ENCODE measurements at regions not wholly inside any gene's neighbourhood (a gene's known extent, or its start where the extent isn't known, plus 50 kb on each side); places are given as distances from the start of the nearest gene placed in this dataset.

GRCh38 chr6:81938014-81938856, 185.8 kb upstream of the TENT5A start:
- POLR2A ChIA-PET: no interaction called here
- TF ChIP-seq LEF1 (IDR thresholded peaks at IDR 0.05; ENCODE audit: borderline replicate concordance) (no peak), FOXA1 (IDR thresholded peaks at IDR 0.05) (no peak), L3MBTL2 (conservative IDR thresholded peaks at IDR 0.05) (no peak), NFRKB (IDR thresholded peaks at IDR 0.05) (no peak), SP1 (IDR thresholded peaks at IDR 0.05) (no peak), FOXK2 (IDR thresholded peaks at IDR 0.05) (no peak), TARDBP (IDR thresholded peaks at IDR 0.05) (no peak), ARNT (IDR thresholded peaks at IDR 0.05) (no peak), ELF4 (IDR thresholded peaks at IDR 0.05) (no peak), FOXM1 (IDR thresholded peaks at IDR 0.05; ENCODE audit: borderline replicate concordance) (no peak), SUZ12 (IDR thresholded peaks at IDR 0.05) (no peak), CTBP1 (IDR thresholded peaks at IDR 0.05; ENCODE audit: borderline replicate concordance) (no peak), PKNOX1 (IDR thresholded peaks at IDR 0.05) (no peak), BHLHE40 (IDR thresholded peaks at IDR 0.05; ENCODE audit: borderline replicate concordance) (no peak), HDGF (IDR thresholded peaks at IDR 0.05; ENCODE audit: borderline replicate concordance) (no peak), ZNF384 (IDR thresholded peaks at IDR 0.05) (no peak)
- CTCF ChIA-PET: interaction anchor here (0.6 to 1.0 kb wide), 2 partner anchors 101 to 145 kb away, joined by 4 read pairs; no protein-coding TSS in a partner anchor
- DNase-seq (ENCODE audit: extremely low spot score): no peak

GRCh38 chr6:81937296-81937937, 184.9 kb upstream of the TENT5A start:
- no peak for DNase-seq (ENCODE audit: extremely low spot score)
- ChIA-PET POLR2A (no interaction called here), CTCF (interaction anchor here (0.6 kb wide), 1 partner anchor 144 kb away, joined by 4 read pairs; no protein-coding TSS in a partner anchor)
- no peak for TF ChIP-seq FOXM1 (IDR thresholded peaks at IDR 0.05; ENCODE audit: borderline replicate concordance)
- TF ChIP-seq LEF1 (IDR thresholded peaks at IDR 0.05; ENCODE audit: borderline replicate concordance): no peak
- TF ChIP-seq FOXA1 (IDR thresholded peaks at IDR 0.05): no peak
- TF ChIP-seq SP1 (IDR thresholded peaks at IDR 0.05): no peak
- TF ChIP-seq CTBP1 (IDR thresholded peaks at IDR 0.05; ENCODE audit: borderline replicate concordance): no peak
- no peak for TF ChIP-seq L3MBTL2 (conservative IDR thresholded peaks at IDR 0.05)
- no peak for TF ChIP-seq ZNF384 (IDR thresholded peaks at IDR 0.05)
- no peak for TF ChIP-seq PKNOX1 (IDR thresholded peaks at IDR 0.05)
- TF ChIP-seq ELF4 (IDR thresholded peaks at IDR 0.05): no peak
- no peak for TF ChIP-seq ARNT (IDR thresholded peaks at IDR 0.05)
- TF ChIP-seq SUZ12 (IDR thresholded peaks at IDR 0.05): no peak
- TF ChIP-seq TARDBP (IDR thresholded peaks at IDR 0.05): no peak
- no peak for TF ChIP-seq BHLHE40 (IDR thresholded peaks at IDR 0.05; ENCODE audit: borderline replicate concordance)
- TF ChIP-seq NFRKB (IDR thresholded peaks at IDR 0.05): no peak
- no peak for TF ChIP-seq HDGF (IDR thresholded peaks at IDR 0.05; ENCODE audit: borderline replicate concordance)
- TF ChIP-seq FOXK2 (IDR thresholded peaks at IDR 0.05): no peak

- CTCF ChIA-PET: no interaction called here
- POLR2A ChIA-PET: no interaction called here
These were observed 182.5 kb upstream of the TENT5A start for GRCh38 chr6:81934936-81935335.

GRCh38 chr6:81933608-81934051, 181.1 kb upstream of the TENT5A start:
- TF ChIP-seq SUZ12 (IDR thresholded peaks at IDR 0.05) (no peak), CTBP1 (IDR thresholded peaks at IDR 0.05; ENCODE audit: borderline replicate concordance) (no peak), ELF4 (IDR thresholded peaks at IDR 0.05) (no peak), L3MBTL2 (conservative IDR thresholded peaks at IDR 0.05) (no peak), LEF1 (IDR thresholded peaks at IDR 0.05; ENCODE audit: borderline replicate concordance) (no peak), FOXM1 (IDR thresholded peaks at IDR 0.05; ENCODE audit: borderline replicate concordance) (no peak), ARNT (IDR thresholded peaks at IDR 0.05) (no peak), FOXA1 (IDR thresholded peaks at IDR 0.05) (no peak), PKNOX1 (IDR thresholded peaks at IDR 0.05) (no peak), FOXK2 (IDR thresholded peaks at IDR 0.05) (no peak), ZNF384 (IDR thresholded peaks at IDR 0.05) (no peak), HDGF (IDR thresholded peaks at IDR 0.05; ENCODE audit: borderline replicate concordance) (no peak), SP1 (IDR thresholded peaks at IDR 0.05) (no peak), NFRKB (IDR thresholded peaks at IDR 0.05) (no peak), TARDBP (IDR thresholded peaks at IDR 0.05) (no peak), BHLHE40 (IDR thresholded peaks at IDR 0.05; ENCODE audit: borderline replicate concordance) (no peak)
- POLR2A ChIA-PET: interaction anchor here (0.7 kb wide), 1 partner anchor 38 kb away, joined by 3 read pairs; no protein-coding TSS in a partner anchor
- CTCF ChIA-PET: no interaction called here
- no peak for DNase-seq (ENCODE audit: extremely low spot score)

More at GRCh38 chr6:81934936-81935335, 182.5 kb upstream of the TENT5A start:
- no peak for DNase-seq (ENCODE audit: extremely low spot score)
- TF ChIP-seq ZNF384 (IDR thresholded peaks at IDR 0.05) (no peak), FOXK2 (IDR thresholded peaks at IDR 0.05) (no peak), HDGF (IDR thresholded peaks at IDR 0.05; ENCODE audit: borderline replicate concordance) (no peak), TARDBP (IDR thresholded peaks at IDR 0.05) (no peak), SUZ12 (IDR thresholded peaks at IDR 0.05) (no peak), FOXA1 (IDR thresholded peaks at IDR 0.05) (no peak), PKNOX1 (IDR thresholded peaks at IDR 0.05) (no peak), NFRKB (IDR thresholded peaks at IDR 0.05) (no peak), SP1 (IDR thresholded peaks at IDR 0.05) (no peak), ELF4 (IDR thresholded peaks at IDR 0.05) (no peak), ARNT (IDR thresholded peaks at IDR 0.05) (no peak), LEF1 (IDR thresholded peaks at IDR 0.05; ENCODE audit: borderline replicate concordance) (no peak), CTBP1 (IDR thresholded peaks at IDR 0.05; ENCODE audit: borderline replicate concordance) (no peak), L3MBTL2 (conservative IDR thresholded peaks at IDR 0.05) (no peak), FOXM1 (IDR thresholded peaks at IDR 0.05; ENCODE audit: borderline replicate concordance) (no peak)
